SKM-1 treated with dmso at 0.1 percent for 144 hours (cell line): ENCODE measurements at regions not wholly inside any gene's neighbourhood (a gene's known extent, or its start where the extent isn't known, plus 50 kb on each side); places are given as distances from the start of the nearest gene placed in this dataset.

Experiments
- DNase-seq: peaks from one replicate; lab custom pipeline; 2025; ENCODE audit not compliant: unreplicated experiment; lab: John Stamatoyannopoulos, UW

DNA sequence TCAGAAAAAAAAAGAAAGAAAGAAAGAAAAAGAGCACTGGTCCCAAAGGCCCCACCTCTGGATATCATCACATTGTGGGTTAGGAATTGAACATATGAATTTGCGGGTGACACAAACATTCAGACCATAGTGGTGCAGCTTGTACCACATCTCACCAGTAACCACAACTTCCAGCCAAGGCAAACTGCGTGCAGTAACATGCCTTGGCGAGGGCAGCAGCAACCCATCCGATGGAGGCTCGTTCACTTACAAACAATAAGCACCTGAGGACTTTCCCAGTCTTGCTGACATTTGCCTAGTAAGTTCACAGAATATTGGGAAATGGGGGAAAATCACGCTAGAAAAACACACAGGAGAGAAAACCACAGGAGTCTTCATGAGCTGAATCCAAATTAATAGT, 508.1 kb downstream of the ZNF608 start:
- DNase-seq = no peak

DNA sequence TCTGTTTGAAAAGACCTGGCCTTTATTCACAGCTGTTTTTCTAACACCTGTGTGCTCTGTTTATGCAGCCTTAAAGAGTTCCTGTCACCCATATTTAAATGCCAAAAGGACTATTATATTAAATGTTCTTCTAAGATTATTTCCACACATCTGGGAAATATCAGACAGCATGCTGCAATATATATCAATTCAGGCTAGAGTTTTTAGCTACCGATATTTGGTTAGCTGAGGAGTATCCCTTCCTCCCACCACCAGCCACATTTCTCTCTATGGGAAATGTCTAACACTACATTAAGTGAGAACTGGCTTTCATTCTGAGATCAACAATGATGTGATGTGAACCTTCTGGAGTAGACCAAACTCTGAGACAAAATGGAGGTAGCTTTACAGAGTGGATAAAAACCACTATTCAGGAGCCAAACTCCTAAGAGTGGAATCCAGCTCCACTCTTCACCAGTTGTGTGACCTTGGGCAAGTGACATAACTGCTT, 509.2 kb downstream of the ZNF608 start:
- no peak for DNase-seq

DNA sequence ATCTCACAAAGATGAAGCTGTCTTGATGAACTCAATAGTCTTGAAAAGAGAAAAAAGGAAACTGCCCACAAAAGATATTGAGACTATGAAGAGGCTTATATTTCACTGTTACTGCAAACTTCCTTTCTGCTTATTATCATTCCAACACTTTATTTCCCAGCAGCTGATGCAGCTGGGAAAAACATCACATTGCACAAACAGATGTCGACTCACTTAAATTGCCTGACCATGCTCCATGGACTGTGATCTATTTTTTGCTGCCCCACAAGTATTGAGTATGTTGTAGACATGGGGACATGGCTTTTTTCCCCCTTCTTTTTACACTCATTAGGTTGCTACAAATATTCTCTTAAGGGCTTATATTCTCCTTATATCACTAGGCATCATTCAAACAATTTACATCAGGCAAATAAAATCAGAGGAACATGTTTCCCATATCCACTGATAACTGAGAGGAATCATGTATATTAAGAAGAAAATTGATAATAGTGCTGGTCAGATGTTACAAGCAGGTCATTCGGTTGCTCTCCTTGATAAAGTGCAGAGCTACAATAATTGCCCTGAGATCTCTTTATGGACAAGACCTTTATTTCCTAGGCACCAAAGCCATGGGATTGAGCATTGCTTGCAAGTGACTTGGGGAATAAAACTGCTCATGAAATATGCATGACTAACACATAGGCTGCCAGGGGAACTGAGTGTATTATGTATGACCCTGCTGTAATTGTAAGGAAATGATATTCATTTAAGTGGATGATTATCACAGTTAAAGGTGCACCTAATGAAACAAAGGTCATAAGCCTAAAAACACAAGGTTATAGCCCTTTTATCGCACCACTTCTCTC, 509.9 kb downstream of the ZNF608 start:
- no peak for DNase-seq

DNA sequence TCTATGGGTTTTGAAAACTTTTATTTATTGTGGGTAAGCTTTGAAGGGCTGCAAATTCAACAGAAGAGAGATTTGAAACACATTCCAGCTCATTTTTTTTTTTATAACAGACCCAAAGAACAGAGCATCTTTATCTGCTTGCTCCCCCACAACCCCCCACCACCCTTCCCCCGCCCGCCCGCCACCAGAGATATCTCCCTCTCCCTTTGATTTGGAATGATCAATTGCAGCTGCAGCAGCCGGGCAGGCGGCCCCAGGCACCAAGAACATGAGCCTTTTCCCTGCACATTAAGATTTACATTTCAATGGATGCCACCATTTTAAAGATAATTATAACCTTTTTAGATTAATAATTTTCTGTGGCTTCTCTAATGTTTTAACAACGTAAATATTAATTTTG, 510.9 kb downstream of the ZNF608 start:
- no peak for DNase-seq

DNA sequence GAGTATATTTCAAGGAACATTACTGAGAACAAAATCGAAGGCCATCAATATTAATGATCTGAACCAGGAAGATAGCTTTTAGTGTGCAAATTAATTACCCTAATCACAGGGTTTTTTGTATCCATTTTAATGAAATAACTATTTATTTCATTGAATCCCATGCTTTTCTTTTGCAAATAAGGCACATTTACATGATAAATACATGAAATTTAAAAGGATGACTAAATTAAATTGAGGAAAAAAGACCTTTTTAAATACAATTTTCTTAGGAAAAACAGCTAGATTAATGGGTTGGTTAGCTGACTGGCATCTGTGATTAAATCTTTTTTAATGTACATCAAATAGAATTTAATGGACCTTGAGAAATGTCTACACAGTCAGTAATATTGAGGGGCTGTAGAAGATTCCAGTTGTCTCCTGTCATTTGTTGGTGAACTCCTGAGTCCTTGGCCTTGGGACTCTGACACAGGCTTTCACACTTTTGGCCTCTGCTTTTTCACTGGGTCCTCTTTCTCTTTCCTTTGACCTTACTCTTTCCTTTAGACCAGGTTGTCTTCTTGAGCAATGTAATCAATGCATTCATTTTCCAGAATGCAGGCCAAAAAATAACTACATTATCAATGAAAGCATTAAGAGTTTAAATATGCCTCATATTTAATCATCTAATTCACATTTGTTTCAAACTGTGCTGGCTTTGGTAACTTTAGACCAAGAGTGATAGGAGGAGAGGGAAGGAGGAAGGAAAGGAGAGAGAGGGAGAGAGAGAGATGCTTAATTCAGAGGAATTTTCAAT, 511.5 kb downstream of the ZNF608 start:
- no peak for DNase-seq

DNA sequence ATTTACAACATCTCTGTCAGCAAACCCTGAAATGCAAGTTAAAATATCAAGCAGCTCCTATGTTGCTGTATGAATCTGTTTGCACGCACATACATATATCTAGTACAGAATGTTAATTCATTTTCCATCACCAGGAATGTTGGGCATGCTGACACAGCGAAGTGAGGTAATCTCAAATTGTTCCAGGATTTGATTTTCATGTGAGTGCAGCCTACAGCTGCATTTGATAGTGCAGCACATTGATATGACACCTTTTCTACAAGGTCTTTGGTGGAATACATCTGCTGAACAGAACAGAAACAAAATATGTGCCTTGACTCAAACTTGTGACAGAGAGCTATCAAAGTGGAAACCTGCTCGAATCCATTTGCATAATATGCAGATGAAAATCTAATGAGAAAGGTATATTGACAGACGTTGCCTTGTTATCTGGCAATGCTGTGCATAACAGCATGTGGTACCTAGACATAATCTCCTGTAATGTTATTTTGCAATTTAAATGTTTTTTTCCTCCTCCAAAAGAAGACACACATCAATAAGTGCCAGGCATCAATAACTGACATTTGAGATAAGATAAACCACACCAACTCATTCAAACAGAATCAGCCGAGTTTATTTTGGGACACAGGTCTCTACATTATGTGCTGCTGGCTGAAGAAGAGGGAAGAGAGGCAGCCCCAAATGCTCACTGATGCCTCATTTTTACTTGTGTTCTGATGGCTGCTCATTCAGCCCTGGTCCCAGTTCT, 512.2 kb downstream of the ZNF608 start:
- DNase-seq = no peak

DNA sequence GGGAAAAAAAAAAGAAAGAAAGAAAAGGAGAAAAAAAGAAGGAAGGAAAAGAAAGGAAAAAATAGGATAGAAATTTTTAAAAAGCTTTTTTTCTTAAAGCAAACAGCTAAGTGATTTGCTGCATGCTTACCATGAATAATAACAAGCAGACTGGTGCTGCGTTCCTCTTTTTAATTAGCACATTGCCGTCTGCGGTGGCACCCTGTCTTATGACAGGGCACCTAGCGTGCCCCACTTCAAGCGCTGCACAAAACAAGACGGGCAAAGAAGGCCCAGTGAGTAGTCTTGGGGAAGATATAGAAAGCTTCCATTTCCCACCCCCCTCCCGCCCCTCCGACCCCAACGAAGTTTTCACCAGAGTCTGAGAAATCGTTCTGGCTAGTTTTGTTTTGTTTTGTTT, 513.9 kb downstream of the ZNF608 start:
- no peak for DNase-seq

DNA sequence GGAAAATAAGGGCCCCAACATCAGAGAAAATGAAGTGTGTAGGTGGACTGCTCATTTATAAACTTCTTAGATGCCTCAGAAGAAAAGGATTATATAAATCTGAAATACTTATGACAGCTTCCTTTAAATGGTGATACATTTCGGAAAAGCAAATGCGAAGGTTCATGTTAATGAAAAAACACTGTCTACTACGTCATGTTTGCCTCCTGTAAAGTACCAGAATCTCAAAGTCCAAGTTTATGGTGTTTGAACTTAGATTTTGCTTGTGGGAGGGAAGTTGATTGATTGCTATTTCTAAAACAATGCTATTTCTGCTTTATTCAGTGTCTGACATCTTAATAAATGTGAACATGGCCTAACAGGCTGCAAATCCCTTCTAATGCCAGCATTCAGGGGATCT, 514.6 kb downstream of the ZNF608 start:
- DNase-seq = no peak

DNA sequence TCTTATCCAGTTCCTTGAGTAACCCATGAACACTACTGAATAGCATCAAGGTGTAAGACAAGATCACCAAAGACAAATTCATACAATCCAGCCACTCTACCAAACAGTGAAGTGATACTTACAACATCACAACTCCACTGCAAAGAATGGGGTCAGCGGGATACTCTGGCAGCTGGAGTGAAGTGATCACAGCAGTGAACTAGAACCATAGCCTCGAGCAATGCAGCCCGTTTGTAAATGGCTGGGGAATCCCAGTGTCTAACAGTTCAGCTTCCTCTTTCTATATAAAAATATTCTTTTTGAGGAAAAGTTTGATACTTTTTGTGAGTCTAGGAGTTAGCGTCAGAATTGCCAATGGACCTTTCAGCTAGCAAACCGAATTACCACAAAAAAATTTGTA, 515.2 kb downstream of the ZNF608 start:
- no peak for DNase-seq

DNA sequence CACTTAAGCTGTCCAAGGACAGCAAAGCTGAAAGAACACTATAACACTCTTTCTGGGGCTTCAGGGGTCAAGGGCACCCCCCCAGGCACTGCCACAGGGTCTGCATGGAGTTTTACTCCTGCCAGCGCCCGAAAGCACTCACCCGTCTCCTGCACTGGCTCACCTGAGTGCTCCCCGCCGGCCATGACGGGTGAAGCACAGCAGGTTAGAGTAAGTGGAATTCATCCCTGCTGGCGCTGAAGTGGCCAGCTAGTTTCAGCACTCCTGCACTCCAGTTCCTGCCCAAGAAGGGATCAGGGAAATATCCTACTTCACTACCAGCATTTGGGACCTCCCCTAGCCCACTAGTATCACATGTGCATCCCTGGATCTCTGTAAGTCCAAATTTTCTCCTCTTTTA, 516.0 kb downstream of the ZNF608 start:
- DNase-seq = no peak

DNA sequence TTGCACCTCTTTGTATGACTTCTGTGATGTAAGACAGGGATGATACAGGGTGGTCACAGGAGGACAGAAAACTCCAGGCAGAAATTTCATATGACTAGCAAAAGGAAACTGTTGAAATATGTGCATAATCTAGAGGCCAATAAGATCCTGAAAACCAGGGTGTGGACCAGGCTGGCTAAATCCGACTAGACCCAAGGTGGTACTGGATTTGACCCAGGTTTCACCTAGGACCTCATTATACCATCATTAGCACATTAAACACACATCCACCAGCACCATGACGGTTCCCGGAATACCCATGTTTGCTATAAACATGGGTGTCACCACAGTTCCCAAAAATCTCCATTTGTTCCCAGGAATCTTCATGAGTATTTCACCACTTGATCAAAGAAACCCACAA, 517.1 kb downstream of the ZNF608 start:
- DNase-seq = no peak

DNA sequence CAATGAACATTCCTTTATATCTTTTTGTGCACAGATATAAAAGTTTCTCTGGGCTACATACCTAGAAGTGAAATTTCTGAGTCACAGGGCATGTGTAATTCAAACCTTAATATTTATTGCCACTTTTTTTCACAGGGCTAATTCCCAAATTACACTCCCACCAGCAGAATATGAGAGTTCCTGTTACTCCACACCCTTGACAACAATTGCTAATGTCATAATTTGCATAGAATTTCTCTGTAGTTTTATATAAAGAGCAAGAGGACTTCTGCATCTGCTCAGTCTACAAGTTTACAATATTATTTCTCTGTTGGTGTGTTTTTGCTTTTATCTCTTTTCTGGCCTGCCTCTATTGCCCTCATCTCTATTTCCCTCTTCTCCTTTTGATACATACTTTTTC, 518.5 kb downstream of the ZNF608 start:
- no peak for DNase-seq

DNA sequence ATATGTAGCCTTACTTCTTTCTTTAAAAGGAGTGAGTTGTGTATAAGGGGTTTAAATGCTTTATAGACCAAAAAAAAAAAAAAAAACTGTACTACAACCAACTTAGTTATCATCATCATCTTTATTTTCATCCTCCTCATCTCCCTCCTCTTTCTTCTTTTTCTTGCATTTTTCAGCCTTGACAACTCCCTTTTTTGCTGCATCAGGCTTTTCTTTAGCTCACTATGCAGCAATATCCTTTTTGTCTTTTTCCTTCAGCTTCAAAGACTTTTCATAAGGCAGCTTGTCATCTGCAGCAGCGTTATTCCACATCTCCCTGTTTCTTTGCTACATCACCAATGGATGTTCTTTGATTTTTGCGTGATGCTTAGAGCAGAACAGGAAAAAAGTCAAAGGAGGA, 526.0 kb downstream of the ZNF608 start:
- DNase-seq = no peak

DNA sequence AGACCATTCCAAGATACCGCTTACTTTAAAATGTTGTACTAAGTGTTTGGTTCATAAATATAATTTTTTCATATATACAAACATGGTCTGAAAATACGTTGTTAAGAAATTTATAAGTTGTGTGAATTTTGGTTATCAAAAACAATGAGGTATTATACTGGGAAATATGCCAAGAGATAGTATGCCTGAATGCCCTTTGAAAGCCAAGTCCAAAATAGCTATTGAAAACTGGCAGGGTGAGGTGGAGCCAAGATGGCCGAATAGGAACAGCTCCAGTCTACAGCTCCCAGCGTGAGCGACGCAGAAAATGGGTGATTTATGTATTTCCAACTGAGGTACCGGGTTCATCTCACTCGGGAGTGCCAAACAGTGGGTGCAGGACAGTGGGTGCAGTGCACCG, 533.5 kb downstream of the ZNF608 start:
- DNase-seq = no peak

DNA sequence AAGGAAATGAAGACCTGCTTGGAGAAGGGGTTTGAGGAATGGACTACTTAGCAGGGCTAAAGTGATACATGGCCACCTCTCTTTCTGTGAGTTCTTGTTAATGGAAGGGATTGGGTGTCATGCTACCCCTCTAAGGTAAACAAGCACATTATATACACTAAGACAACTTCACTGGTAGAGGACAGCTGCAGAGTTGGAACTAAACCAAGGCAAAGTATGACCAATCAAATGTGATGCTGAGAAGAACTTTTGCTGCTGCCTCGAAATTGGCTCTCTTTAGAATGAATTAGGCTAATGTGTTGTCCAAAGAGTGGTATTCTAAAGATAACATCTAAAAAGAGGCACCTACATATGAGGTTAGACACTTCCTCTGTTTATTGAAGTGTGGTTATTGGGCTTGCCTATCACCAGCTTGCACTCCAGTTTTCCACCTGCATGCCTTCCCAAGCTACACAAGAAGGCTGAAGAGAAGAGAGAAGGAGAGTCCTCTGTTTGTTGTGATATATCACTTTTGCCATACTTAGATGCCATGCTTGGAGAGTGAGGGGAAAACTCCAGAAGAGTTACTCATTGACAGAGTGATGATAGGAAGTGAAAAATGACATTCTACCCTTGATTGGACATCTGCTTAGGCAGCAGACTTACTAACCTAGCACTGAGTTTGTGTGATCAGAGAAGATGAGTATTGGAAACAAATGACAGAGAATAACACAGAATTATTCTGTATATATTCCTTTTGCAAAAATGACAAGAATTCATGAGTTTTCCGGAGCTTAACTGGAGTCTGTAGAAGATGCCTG, 536.1 kb downstream of the ZNF608 start:
- DNase-seq = no peak

DNA sequence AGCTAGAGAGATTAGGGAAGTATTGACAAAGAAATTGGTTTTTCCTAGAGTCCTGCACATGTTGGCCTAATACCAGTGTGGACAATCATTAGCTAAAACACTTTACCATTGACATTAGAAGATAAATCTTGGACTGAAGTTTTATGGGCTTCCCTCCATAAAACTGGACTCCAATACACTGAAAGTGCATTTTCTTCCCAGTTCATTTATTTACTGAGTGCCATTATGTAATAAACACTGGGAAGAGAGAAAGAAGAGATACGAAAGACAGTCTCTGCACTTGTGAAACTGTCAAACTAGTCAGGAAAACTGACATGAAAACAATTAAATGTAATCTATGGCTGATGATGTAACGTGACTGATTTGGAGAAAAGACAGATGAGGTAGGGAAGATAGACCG, 539.3 kb downstream of the ZNF608 start:
- DNase-seq = no peak

DNA sequence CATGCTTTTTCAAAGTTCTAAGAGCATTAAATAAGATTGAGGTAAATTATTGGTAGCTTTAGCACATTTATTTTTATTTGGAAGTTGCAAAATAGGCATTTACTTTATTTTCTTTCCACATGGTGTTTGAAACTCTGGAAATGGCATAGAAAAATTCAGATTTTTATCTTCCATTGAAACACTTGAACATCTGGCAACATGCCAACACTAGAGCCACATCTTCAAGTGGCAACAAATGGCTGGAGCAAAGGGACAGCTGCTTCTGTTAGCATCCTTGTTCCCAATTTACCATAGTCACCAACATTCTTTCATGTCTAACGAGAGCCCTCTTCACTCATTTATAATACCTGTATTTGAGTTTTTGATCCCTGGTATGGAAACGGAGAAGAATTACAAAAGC, 539.9 kb downstream of the ZNF608 start:
- DNase-seq = no peak

DNA sequence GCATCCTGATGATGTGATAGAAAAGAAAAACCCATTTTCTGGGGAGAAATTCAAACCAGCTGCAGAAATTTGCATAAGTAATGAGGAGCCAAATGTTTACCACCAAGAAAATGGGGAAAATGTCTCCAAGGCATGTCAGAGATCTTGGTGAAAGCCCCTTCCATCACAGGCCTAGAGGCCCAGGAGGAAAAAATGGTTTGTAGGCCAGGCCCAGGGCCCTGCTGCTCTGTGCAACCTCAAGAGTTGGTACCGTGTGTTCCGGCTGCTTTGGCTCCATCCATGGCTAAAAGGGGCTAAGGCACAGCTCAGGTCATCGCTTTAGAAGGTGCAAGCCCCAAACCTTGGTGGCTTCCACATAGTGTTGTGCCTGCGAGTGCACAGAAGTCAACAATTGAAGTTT, 543.1 kb downstream of the ZNF608 start:
- no peak for DNase-seq

DNA sequence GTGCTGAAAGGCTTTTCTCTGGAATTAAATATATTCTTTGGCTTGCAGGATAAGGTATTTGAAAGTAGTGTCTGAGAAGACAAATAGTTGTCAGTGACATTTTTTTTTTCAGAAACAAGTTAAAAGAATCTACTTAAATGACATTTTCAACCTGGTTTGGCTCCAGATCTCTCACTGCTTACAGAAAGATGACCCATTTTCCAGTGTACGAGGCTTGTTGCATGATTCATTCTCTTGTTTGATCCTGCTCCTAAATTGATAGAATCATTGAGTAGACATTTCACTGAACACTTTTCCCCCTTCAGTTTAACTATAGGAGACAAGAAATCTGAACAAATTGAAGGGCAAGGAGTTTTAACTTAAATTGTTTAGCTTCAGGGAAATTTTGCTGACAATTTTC, 546.1 kb downstream of the ZNF608 start:
- DNase-seq = no peak

DNA sequence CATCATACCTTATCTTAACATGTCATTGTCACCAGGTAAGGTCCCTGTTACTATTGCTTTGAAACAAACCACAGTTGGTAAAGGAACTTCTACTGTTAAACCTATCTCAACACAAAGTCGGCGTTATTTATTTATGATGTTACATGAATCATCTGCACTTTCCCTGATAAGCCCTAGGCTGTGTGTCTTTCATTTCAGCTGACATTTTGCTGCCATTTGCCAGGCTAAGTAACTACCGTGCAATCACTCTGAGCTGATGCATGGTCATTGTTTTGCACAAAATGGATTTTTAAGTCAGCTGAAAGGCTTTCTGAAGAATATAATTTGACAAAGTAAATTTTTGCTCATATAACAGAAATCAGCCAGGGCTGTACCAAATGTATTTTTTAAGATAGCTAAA, 546.5 kb downstream of the ZNF608 start:
- DNase-seq = no peak

DNA sequence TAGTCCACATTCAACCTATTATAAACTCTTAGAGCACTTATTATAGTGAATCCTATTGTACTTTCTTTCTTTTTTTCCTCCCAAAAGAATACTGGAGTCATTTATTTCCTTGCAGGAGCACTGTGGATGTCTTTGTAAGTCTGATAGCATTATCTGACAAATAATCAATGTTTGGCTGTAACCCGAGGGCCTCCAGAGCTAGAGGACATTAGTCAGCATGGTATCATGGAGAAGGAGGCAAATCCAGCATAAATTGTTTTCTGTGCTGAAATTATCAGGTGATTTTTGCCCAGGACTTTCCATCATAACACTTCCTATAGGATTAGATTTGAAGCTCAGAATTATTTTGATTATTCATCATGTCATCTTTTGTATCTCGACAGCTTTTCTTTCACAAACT, 551.0 kb downstream of the ZNF608 start:
- DNase-seq = no peak
